ENCODE measurements at regions not wholly inside any gene's neighbourhood (a gene's known extent, or its start where the extent isn't known, plus 50 kb on each side); places are given as distances from the start of the nearest gene placed in this dataset.

- intact Hi-C loops (cut with micrococcal nuclease) = loop anchor here (5.0 to 10.0 kb wide), 3 partner anchors 140 to 360 kb away; partner anchors contain the start of gene MAFB (in 1 of the 2)
- peaks cover 0 to 8% of the 10 kb centered on the region in 2 donors for H3K36me3 Mint-ChIP-seq
- no peak overlapping the region for H3K4me3 ChIP-seq (replicated peaks in 1 of 3; ENCODE audit: low read depth in 2 of 3, low read length in 3 of 3)
- no peak overlapping the region for H3K4me2 ChIP-seq (replicated peaks; ENCODE audit: extremely low read depth, low read length, poor library complexity, severe bottlenecking)
- H4K20me1 ChIP-seq (ENCODE audit: insufficient read depth, low read length) = no peaks in the 10 kb centered on the region
- H3K27ac ChIP-seq (ENCODE audit: low read depth in 1 of 2, low read length in 2 of 2) = peak overlapping the region; percentile 38 to 82
- H3K9me3 Mint-ChIP-seq = peaks cover 0 to 6% (median 0%) of the 10 kb centered on the region in 7 donors
- H3K27me3 ChIP-seq (ENCODE audit: control insufficient read depth in 2 of 2, insufficient read depth in 2 of 2, low read length in 2 of 2) = no peaks in the 10 kb centered on the region
- H3K27me3 Mint-ChIP-seq (ENCODE audit: low read depth in 3 of 3) = peaks cover 4 to 10% (median 5%) of the 10 kb centered on the region in 3 donors
- no peak overlapping the region for H2AFZ ChIP-seq (ENCODE audit: insufficient read depth, low read depth, low read length, poor library complexity, severe bottlenecking)
- H3K4me3 Mint-ChIP-seq = no peak overlapping the region
- H3K79me2 ChIP-seq (ENCODE audit: insufficient read depth, low read length) = no peaks in the 10 kb centered on the region
- H3K4me1 ChIP-seq (ENCODE audit: control insufficient read depth in 1 of 2, insufficient read depth in 2 of 2, low read length in 2 of 2) = peaks cover 71 to 78% of the 10 kb centered on the region in 2 donors
- no peaks in the 10 kb centered on the region for H3K9me3 ChIP-seq (replicated peaks in 1 of 2; ENCODE audit: control insufficient read depth in 1 of 2, insufficient read depth in 1 of 2, low read length in 2 of 2)
- H3K4me1 Mint-ChIP-seq = peaks cover 85% of the 10 kb centered on the region
- H3K36me3 ChIP-seq (replicated peaks in 1 of 2; ENCODE audit: control insufficient read depth in 1 of 2, insufficient read depth in 2 of 2, low read length in 2 of 2) = no peaks in the 10 kb centered on the region
- no peak overlapping the region for H3K9ac ChIP-seq (ENCODE audit: insufficient read depth, low read length, poor library complexity, severe bottlenecking)
- no CpG with 5 or more reads among the region's 2 CpGs for WGBS (ENCODE audit: insufficient coverage)
- peak; percentile 51 to 64 (median 52) for DNase-seq
- no peak for TF ChIP-seq CTCF (IDR thresholded peaks at IDR 0.05)
- H3K27ac Mint-ChIP-seq = peak overlapping the region; percentile 79 to 99 (median 93)
Observed at GRCh38 chr20:40325006-40325568, 363.9 kb downstream of the MAFB start.

- DNase-seq = peak; percentile 92 to 96 (median 94)
- H3K27ac Mint-ChIP-seq = peak overlapping the region; percentile 92 to 99 (median 95)
- Histone ChIP-seq H3K27me3 (ENCODE audit: control insufficient read depth in 2 of 2, insufficient read depth in 2 of 2, low read length in 2 of 2) (no peaks in the 10 kb centered on the region), H3K79me2 (ENCODE audit: insufficient read depth, low read length) (no peaks in the 10 kb centered on the region), H3K27ac (ENCODE audit: low read depth in 1 of 2, low read length in 2 of 2) (peak overlapping the region; percentile 78 to 89), H3K9me3 (replicated peaks in 1 of 2; ENCODE audit: control insufficient read depth in 1 of 2, insufficient read depth in 1 of 2, low read length in 2 of 2) (no peaks in the 10 kb centered on the region), H3K4me2 (replicated peaks; ENCODE audit: extremely low read depth, low read length, poor library complexity, severe bottlenecking) (peak overlapping the region; percentile 34), H3K9ac (ENCODE audit: insufficient read depth, low read length, poor library complexity, severe bottlenecking) (peak overlapping the region; percentile 34), H4K20me1 (ENCODE audit: insufficient read depth, low read length) (no peaks in the 10 kb centered on the region), H2AFZ (ENCODE audit: insufficient read depth, low read depth, low read length, poor library complexity, severe bottlenecking) (no peak overlapping the region), H3K4me1 (ENCODE audit: control insufficient read depth in 1 of 2, insufficient read depth in 2 of 2, low read length in 2 of 2) (peaks cover 71 to 78% of the 10 kb centered on the region in 2 donors), H3K4me3 (replicated peaks in 1 of 3; ENCODE audit: low read depth in 2 of 3, low read length in 3 of 3) (peak overlapping the region in 1 of 3 experiments; percentile 27), H3K36me3 (replicated peaks in 1 of 2; ENCODE audit: control insufficient read depth in 1 of 2, insufficient read depth in 2 of 2, low read length in 2 of 2) (no peaks in the 10 kb centered on the region)
- intact Hi-C loops (cut with micrococcal nuclease) = loop anchor here (1.0 to 10.0 kb wide), 6 partner anchors 16 to 364 kb away; partner anchors contain the start of gene MAFB (in 2 of the 2)
- H3K27me3 Mint-ChIP-seq (ENCODE audit: low read depth in 3 of 3) = peaks cover 0 to 6% (median 6%) of the 10 kb centered on the region in 3 donors
- peaks cover 72% of the 10 kb centered on the region for H3K4me1 Mint-ChIP-seq
- H3K4me3 Mint-ChIP-seq = peak overlapping the region; percentile 35 to 44
- no peak for TF ChIP-seq CTCF (IDR thresholded peaks at IDR 0.05)
- H3K9me3 Mint-ChIP-seq = peaks cover 0 to 6% (median 3%) of the 10 kb centered on the region in 7 donors
- H3K36me3 Mint-ChIP-seq = peaks cover 0 to 8% of the 10 kb centered on the region in 2 donors
- 0% methylated on average over 1 of the region's 5 CpGs for WGBS (ENCODE audit: insufficient coverage)
Observed at GRCh38 chr20:40323361-40323794, 365.7 kb downstream of the MAFB start.
